Upper lobe of right lung (tissue), 1 donor: ENCODE measurements at regions not wholly inside any gene's neighbourhood (a gene's known extent, or its start where the extent isn't known, plus 50 kb on each side); places are given as distances from the start of the nearest gene placed in this dataset.

Source experiments
- ATAC-seq: fragments of 200-7000 bp; cut with Tn5 transposase; one replicate; pipeline ENCODE4 v1.9.1; 2020; ENCODE audit warnings: mild to moderate bottlenecking, moderate library complexity
- DNase-seq: peaks from one replicate; pipeline ENCODE4 v3.0.0-alpha.2; 2020
- H3K27ac ChIP-seq: fragments of 200-600 bp; one replicate; pipeline ENCODE4 v1.8.0; 2022
- H3K27me3 ChIP-seq: fragments of 200-600 bp; one replicate; pipeline ENCODE4 v1.8.0; 2022; ENCODE audit warnings: mild to moderate bottlenecking
- H3K36me3 ChIP-seq: fragments of 200-600 bp; one replicate; pipeline ENCODE4 v1.8.0; 2022
- H3K4me1 ChIP-seq: fragments of 200-600 bp; one replicate; pipeline ENCODE4 v1.8.0; 2022
- H3K4me3 ChIP-seq: fragments of 200-600 bp; one replicate; pipeline ENCODE4 v1.8.0; 2022; ENCODE audit warnings: mild to moderate bottlenecking
- H3K9me3 ChIP-seq: fragments of 200-600 bp; one replicate; pipeline ENCODE4 v1.8.0; 2022
- intact Hi-C: fragments of 100-400 bp; cut with DNase I; formaldehyde crosslinking; loops from one replicate; pipeline ENCODE4 v1.11.0; 2022
- TF ChIP-seq, protein P1 (sequence below): fragments of 200-600 bp; IDR thresholded peaks from one replicate; pipeline ENCODE4 v1.8.0; 2022; ENCODE audit warnings: antibody characterized with exemption
- donor health status: DM: no; HTN: yes; CAD: no; lungs with severe emphysema.

DNA sequence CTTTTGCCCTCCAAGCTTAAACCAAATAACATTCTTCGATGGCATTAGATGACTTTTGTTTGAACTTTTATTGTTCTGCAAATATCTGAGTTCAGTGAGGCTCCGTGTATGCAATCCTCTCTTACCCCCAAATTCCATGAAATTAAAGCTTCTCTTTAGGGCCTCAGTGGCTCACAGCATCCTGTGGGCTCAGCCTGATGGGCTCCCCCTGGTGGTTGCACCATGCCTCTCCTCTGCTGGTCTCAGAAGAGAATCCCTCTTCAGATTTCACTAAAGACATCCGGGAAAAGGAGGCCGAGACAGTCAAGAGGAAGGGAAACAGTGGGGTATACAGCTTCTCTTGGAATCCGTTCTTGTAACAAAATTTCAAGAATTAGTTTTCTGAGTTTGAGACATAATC is 331.6 kb upstream of the NT5E start:
- TF ChIP-seq, protein P1, sequence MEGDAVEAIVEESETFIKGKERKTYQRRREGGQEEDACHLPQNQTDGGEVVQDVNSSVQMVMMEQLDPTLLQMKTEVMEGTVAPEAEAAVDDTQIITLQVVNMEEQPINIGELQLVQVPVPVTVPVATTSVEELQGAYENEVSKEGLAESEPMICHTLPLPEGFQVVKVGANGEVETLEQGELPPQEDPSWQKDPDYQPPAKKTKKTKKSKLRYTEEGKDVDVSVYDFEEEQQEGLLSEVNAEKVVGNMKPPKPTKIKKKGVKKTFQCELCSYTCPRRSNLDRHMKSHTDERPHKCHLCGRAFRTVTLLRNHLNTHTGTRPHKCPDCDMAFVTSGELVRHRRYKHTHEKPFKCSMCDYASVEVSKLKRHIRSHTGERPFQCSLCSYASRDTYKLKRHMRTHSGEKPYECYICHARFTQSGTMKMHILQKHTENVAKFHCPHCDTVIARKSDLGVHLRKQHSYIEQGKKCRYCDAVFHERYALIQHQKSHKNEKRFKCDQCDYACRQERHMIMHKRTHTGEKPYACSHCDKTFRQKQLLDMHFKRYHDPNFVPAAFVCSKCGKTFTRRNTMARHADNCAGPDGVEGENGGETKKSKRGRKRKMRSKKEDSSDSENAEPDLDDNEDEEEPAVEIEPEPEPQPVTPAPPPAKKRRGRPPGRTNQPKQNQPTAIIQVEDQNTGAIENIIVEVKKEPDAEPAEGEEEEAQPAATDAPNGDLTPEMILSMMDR = no peak
- Histone ChIP-seq H3K36me3 (no peaks in the 10 kb centered on the region), H3K4me3 (no peak overlapping the region), H3K9me3 (no peaks in the 10 kb centered on the region), H3K4me1 (no peaks in the 10 kb centered on the region), H3K27ac (no peak overlapping the region), H3K27me3 (no peaks in the 10 kb centered on the region)
- DNase-seq (no peak), ATAC-seq (no peak)
- intact Hi-C loops = no loop called here

DNA sequence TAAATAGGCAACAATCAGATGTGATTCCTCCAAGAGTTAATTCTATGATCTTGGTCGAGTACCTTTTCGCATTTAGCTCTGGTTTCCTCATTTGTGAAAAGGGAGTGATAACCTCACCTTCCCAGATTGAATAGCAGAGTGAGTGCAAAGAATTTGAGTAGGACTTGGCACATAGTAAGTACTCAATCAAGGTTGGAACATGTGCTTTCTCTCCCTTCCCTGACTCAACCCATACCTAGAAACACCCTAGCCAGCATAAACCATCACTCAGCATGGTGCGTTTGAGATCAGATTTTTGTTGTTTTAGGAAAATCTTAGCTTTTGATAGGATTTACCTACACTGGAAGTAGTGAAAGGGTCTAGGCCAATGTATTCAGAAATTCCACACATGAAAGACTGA is 333.4 kb upstream of the NT5E start:
- Histone ChIP-seq H3K4me3 (no peak overlapping the region), H3K27me3 (no peaks in the 10 kb centered on the region), H3K4me1 (no peaks in the 10 kb centered on the region), H3K9me3 (no peaks in the 10 kb centered on the region), H3K36me3 (no peaks in the 10 kb centered on the region), H3K27ac (no peak overlapping the region)
- ATAC-seq (no peak), DNase-seq (no peak)
- TF ChIP-seq, protein P1 = no peak
- intact Hi-C loops = no loop called here

DNA sequence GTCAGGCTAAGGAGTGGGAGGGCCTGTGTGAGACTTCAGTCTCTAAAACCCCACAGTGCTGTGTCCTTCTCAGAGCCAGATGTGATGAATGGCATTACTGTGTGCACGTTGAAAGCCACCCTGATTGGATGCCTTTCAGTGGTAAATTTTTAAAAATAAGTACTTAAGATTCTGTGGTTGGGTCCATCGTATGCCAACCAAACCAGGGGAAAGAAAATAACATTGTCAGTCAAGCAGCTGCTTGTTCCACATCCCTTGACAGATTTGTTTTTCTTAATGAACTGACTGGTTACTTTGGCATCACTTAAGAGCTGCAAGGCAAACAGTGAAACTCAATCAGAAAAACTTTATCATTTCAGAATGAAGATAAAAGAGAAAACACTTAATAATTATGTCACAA is 334.0 kb upstream of the NT5E start:
- Histone ChIP-seq H3K36me3 (no peaks in the 10 kb centered on the region), H3K9me3 (no peaks in the 10 kb centered on the region), H3K27ac (no peak overlapping the region), H3K27me3 (no peaks in the 10 kb centered on the region), H3K4me3 (no peak overlapping the region), H3K4me1 (no peaks in the 10 kb centered on the region)
- TF ChIP-seq, protein P1 = no peak
- DNase-seq (no peak), ATAC-seq (no peak)
- intact Hi-C loops = no loop called here

DNA sequence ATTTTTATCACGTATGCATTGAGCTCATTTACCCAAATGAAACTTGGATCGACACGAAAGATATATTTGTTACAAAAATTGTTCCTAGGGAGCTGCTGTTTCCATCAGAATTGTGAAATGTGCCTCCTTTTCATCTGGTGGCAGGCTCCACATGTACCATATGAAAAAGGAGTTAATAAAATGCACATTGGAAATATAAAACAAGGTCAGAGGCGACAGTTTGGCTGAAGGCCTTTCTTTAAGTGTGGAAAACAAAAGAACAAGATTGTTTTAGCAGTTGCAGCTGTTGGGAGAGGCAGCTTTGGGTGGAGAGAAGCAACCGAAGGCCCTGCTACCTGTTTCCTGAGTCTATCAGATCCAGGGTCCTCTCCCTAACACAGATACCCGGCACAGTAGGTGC is 334.5 kb upstream of the NT5E start:
- TF ChIP-seq, protein P1 = no peak
- H3K36me3 ChIP-seq = no peaks in the 10 kb centered on the region
- H3K27ac ChIP-seq = no peak overlapping the region
- no peak for DNase-seq
- no peaks in the 10 kb centered on the region for H3K27me3 ChIP-seq
- ATAC-seq = no peak
- H3K4me1 ChIP-seq = no peaks in the 10 kb centered on the region
- H3K9me3 ChIP-seq = no peaks in the 10 kb centered on the region
- intact Hi-C loops = no loop called here
- no peak overlapping the region for H3K4me3 ChIP-seq

DNA sequence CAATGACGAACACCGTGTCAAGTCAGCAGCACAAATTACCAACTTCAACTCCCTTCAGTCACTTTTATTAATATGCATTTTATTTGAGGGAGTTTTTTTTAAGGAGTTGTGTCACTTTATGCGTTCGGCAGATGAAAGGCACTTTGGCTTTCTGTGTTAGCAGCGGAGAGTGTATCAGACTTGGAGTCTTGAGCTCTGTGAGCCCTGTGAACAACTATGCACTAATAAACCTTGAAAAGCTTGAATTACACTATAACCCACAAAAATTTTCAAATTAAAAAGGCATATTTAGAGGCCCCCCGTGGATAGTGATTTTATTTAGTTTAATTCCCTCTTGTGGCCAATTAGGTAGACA is 335.3 kb upstream of the NT5E start:
- no peaks in the 10 kb centered on the region for H3K9me3 ChIP-seq
- no peak overlapping the region for H3K27ac ChIP-seq
- H3K4me3 ChIP-seq = no peak overlapping the region
- ATAC-seq (no peak), DNase-seq (no peak)
- TF ChIP-seq, protein P1 = no peak
- intact Hi-C loops = no loop called here
- no peaks in the 10 kb centered on the region for H3K27me3 ChIP-seq
- no peaks in the 10 kb centered on the region for H3K36me3 ChIP-seq
- no peaks in the 10 kb centered on the region for H3K4me1 ChIP-seq

DNA sequence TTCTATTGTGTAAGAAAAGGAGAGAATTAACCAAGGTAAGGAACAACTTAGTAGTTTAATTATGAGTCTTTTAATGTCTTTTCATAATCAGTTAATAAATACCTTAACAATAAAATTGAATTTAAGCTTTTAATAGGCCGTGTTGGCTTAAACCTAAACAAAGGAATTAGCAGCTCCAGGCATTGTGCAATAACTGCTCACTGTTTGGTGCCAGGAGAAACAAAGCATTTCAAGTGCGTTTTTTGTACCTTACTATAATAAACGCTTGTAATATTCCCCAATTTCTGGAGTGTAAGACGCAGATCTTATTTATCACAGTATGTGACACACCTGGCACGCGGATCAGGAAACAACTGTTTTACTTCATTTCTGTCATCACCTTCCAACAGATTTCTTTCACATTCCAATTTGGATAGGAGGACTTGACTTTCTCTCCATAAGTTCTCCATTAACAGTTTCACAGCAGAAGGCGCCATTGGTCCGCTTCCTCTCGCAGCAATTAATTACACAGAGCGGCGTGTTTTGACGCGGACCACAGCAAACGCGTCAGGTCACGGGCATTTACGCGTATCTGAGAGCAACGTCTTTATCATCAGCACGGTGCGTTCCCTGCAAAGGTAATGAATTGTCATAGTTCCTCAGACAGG is 335.8 kb upstream of the NT5E start:
- DNase-seq (no peak), ATAC-seq (no peak)
- no peaks in the 10 kb centered on the region for H3K4me1 ChIP-seq
- no peaks in the 10 kb centered on the region for H3K9me3 ChIP-seq
- no peaks in the 10 kb centered on the region for H3K36me3 ChIP-seq
- TF ChIP-seq, protein P1 = no peak
- intact Hi-C loops = no loop called here
- H3K27ac ChIP-seq = no peak overlapping the region
- H3K4me3 ChIP-seq = no peak overlapping the region
- H3K27me3 ChIP-seq = no peaks in the 10 kb centered on the region
